H54 (cell line): ENCODE measurements at regions not wholly inside any gene's neighbourhood (a gene's known extent, or its start where the extent isn't known, plus 50 kb on each side); places are given as distances from the start of the nearest gene placed in this dataset.

ENCODE experiments used
- DNase-seq: peaks from one replicate; pipeline ENCODE4 v3.0.0; 2011; ENCODE audit warnings: low spot score, mixed read lengths; ENCODE audit not compliant: insufficient read length
- FAIRE-seq: peaks from 3 replicates; lab custom pipeline; 2011; peaks lifted over from hg19 to GRCh38; lab: Jason Lieb, UNC
- POLR2A ChIP-seq: IDR thresholded peaks from 2 replicates; pipeline ENCODE4 v1.6.1; 2011; ENCODE audit warnings: low read depth, mild to moderate bottlenecking, low read length

DNA sequence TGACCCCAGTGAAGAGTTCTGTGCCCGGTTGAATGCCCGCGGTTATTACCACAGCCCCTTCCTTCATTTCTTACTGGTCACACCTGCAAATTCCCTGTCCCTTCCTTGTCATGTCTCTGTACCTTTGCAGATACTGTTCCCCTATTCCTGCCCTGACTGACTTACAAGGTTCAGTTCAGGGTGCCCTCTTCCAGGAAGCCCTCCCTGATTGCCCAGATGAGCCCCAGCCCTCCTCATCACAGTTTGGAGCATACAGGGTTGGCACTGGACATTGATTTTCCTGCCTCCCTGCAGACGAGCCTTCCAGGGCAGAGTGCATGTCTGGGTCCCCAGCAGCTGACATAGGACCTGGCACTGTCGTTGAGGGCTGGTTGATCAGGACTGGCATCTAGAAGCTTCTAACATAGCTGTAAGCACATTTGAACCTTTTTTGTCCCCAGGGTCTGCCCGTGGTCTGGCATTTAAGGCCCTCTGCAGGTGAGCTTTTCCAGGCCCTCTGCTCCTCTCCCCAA lies 70.4 kb upstream of the SHISAL1 start:
- DNase-seq (no peak), FAIRE-seq (no peak)
- no peak for TF ChIP-seq POLR2A

DNA sequence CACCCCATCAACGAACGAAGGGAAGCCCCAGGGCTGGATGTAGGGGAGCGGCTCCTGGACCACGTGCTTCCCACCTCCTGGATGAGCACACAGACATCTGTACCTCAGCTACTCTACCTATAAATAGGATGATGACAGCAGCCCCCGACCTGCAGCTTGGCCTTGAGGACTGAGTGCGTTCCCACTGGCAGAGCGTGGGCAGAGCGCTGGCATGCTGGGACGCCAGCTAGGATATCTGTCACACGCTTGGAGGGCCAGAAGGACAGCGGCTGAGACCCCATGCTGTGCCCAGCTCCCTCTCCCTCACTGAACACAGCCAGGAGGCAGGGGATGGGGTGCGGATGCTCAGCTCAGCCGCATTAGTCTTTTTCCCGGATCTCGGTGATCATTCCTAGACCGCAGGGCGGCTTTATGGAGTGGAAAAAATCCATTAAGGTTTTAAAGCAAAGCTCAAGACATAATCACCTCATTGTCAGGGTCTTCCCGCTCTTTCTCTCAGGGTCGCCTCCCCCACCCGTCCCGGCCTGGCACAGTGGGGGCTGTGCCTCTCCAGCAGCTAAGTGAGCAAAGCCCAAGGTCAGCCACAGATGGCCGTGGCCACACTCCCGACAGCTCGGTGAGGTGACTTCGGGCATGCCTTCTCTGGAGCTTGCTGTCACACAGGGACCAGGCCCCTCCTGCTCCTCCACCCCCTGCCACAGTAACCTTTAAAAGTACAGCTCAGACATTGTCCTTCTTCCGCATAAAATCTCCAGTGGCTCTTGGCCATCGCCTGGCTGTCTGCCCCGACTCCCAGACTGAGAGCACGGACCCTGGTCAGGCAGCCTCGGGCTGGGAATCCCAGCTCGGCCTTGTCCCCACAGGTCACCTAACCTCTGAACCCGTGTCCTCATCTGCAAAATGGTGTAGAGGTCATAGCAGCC lies 69.6 kb upstream of the SHISAL1 start:
- no peak for TF ChIP-seq POLR2A
- no peak for FAIRE-seq
- DNase-seq = no peak

DNA sequence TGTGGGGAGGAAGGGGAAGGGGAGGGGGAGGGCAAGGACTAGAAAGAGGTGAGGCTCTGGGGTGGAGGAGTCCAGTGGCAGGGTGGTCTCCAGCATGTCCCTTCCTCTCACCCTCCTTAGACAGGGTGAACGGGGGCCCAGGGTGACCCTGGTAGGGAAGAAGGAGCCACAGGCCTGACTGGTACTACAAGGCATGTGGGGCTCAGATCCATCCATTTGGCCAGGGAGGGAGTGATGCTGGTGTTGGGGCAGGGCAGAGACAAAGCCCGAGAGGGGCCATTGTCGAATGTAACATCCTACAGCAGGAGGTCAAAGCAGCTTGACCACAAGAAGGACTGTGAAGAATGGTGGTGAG lies 69.0 kb upstream of the SHISAL1 start:
- DNase-seq (no peak), FAIRE-seq (no peak)
- no peak for TF ChIP-seq POLR2A

DNA sequence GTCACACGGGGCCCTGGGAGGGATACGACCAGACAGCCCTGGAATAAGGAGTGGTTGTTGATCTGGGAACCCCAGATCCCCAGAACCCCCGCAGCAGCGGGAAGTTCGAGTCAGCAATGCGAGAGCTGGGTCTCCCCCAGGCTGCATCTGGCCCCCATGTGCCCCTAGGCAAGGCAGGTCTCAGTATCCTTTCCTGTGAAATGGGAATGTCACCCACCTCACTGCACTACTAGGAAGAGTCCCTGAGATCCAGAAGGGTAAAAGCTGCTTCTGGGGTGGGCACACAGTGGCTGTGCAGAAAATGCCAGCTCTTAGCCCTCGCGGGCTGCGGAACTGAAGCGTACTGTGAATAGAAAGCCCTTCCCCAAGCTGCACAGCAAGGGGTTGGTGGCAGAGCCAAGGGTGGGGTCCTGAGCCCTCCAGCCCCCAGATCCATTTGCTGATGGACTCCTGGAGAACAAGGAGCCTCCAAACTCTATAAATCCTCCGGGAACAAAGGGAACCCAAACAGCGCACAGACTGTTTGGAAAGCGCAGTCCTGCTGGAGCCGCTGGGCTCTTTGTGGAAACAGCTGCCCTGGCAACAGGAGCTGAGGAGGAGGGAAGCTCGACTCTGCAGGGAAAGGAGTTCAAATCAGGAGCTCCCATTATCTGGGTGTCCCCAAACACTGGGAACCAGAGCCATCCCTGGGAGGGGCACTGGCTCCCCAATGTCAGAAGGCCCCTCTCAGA lies 68.2 kb upstream of the SHISAL1 start:
- DNase-seq (no peak), FAIRE-seq (no peak)
- TF ChIP-seq POLR2A = no peak

DNA sequence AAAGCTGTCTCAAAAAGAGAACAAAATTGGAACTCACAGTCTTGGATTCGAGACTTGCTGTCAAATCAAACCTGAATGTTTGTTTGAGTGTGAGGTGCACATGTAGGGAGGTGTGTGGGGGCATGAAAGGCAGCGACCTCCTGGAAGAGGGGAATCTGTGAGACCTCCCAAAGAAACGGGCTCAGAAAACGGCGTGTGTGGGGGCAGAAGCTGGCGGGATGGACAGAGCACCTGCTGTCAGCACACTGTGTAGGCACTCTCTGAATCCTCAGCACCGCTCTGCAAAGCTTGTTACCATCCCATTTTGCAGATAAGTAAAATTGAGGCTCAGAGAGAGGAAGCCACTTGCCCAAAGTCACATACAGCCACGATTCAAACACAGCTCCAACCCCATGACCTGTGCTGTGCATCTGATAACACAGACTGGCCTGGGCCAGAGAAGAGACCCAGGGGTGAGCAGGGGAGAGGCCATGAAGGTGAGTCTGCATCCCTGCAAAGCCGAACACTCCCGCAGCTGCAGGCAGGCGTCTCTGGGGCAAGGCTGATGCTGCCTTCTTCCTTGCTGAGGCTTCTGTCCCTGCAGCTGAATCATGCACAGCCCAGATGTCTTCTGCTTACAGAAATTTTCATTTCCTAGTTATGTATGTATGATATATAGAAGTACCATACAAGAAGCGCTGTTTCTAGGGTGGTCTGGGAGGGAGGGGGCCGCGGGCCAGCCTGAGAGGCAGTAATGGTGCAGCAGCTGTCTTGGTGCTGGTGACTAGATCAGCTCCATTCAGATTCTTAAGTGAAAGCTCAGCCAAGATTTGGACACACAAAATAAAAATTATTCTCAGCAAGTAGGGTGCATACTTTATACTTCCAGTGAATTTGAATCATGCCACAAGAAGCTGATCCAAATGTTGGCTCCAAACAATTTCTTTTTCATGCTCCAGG lies 67.3 kb upstream of the SHISAL1 start:
- TF ChIP-seq POLR2A = no peak
- DNase-seq (no peak), FAIRE-seq (no peak)

DNA sequence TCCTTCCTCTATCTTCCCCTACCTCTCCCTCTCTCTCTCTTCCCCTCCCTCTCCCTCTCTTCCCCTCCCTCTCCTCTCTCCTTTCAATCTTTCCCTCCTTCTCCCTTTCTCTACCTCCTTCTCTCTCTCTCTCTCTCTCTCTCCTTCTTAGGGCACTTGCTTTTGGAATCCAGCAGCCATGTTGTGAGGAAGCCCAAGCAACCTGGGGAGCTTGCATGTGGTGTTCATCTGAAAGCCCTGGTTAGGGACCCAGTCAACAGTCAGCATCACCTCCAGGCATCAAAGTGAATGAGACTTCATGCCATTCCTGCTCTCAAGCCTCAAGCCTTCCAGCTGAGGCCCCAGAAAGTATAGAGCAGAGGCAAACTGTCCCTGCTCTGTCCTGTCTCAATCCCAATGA lies 65.6 kb upstream of the SHISAL1 start:
- FAIRE-seq (no peak), DNase-seq (no peak)
- TF ChIP-seq POLR2A = no peak

DNA sequence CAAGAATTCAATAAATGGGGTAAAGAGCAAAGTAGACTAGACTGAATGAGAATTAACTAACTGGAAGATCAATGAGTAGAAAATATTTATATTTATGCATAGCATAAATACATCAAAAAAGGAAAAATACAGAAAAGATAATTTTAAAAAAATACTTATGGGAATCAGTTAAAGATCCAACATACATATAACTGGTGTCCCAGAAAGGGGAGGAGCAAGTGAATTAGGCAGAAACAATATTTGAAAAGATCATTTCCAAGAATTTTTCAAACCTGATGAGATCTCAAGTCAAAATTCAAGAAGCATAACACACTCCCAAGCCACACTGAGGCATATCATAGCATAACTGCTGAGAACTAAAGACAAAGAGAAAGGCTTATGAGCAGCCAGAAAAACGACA lies 62.7 kb upstream of the SHISAL1 start:
- DNase-seq (no peak), FAIRE-seq (no peak)
- TF ChIP-seq POLR2A = no peak

DNA sequence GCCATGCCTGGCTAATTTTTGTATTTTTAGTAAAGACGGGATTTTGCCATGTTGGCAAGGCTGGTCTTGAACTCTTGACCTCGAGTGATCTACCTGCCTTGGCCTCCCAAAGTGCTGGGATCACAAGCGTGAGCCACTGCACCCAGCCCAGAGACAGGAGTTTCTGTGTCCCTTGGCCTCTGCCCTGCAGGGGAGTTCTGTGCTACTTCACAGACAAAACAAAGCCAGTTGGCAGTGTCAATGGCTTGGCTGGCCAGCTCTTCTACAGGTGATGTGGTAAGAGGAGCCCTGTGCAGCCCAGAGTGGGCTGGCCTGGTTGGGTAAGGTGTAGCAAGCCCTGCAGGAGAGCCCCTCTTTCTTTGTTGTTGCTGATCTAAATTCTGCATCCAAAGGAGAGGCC lies 60.5 kb upstream of the SHISAL1 start:
- DNase-seq = no peak
- TF ChIP-seq POLR2A = no peak
- no peak for FAIRE-seq

DNA sequence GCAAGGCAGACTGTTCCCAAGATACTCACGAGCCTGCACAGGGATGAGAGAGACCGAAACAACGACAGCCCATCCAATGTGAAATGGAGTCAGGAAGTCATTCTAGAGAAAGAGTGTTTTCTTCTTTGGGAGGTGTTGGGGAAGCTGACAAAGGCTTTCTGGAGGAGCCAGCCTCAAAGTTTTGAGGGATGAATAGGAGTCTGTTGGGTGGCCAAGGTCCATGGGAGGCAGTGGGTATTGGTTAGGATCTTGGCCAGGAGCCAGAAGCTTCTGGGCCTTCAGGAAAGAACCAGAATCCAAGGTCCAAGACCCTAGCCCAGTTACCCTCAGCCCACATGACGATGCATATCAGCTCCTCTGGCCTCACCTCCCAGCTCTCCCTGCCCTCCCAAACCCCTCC lies 59.9 kb upstream of the SHISAL1 start:
- TF ChIP-seq POLR2A = no peak
- DNase-seq = no peak
- no peak for FAIRE-seq

DNA sequence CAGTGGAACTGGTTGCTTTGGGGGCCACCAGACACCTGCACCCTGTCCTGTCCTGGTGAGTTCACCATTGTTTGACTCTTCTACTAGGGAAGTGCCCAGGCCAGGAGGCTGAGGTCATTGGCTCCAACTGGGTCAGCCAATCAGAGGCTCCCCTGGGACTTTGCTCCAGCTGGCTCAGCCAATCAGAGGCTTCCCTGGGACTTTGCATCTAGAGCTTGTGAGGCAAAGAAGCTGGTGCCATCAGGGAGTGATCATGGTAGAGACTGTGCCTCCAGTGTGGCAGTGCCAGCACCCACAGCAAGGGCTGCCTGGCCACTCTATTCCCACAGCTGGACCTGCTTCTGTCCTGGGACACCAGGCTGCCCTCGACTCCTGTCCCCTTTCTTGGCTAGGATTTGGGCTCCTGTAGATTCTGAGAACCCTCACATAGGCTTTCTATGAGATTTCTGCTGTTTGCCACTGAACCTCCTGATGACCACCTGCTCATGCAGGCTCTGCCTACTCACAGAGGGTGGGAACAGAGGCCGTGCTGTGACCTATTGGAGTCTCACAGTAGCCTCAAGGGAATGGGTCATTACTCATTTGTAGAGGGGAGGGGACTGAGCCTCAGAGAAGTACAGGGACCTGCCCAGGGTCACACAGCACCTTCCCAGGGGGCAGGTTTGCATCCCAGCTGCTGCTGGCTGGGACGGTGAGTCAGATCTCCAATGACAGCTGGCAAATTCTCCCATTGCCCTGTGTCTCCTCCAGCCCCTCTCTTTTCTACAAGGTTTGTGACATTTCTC lies 59.2 kb upstream of the SHISAL1 start:
- FAIRE-seq = no peak
- DNase-seq = no peak
- TF ChIP-seq POLR2A = no peak

DNA sequence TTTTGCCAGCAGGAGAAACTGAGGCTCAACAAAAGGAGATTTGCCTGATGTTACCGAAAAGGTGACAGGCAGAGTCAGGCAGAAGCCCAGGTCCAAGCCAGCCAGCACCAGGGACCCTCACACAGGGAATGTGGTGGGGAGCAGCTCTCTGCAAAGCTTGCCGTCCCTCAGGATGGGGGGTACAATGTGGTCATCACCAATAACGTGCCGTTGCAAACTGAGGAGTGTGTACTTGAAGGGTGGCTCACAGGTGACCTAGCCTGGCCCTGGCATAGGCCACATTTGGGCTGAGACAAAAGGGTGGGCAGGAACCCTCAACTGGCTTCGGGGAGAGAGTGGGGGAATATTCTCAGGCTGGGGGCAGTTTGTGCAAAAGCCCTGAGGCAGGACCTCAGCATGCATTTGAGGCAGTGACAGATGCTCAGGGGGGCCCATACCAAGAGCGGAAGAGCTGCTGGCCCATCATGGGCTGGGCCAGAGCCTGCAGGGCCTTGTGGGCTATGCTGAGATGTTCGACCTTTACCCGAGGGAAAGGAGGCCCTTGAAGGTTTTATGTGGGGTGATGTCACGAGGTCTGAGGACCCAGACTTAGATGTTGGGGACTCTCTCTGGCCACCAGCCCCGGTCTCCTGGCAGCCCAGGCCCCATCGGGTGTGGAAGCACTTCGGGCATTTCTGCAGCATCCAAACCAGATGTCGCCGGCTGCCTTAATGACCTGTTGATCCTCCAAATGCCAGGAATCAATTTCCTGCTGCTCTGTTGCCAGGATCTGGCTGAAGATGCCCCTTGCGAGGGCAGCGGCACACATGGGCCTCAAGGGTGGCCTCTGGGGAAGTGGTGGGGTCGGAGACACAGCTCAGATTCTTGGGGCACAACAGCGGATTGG lies 57.4 kb upstream of the SHISAL1 start:
- FAIRE-seq (no peak), DNase-seq (no peak)
- TF ChIP-seq POLR2A = no peak

DNA sequence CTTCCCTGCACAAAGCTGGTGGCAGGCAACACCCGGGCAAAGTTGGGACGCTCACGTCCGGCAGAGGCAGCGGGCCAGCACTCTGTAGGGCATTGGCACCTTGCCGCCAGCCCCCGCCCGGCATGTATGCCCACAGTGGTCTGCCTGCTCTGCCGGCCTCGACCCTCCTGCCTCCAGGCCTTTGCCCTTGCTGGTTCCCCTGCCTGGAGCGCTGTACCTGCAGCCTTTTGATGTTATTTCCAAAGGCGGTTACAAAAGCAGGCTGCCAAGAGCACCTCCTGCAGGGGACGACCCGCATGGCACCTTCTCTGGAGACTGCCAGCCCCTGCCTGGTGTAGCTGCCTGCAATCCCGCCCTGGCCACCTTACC lies 56.5 kb upstream of the SHISAL1 start:
- FAIRE-seq (no peak), DNase-seq (no peak)
- no peak for TF ChIP-seq POLR2A
